MM.1S (cell line): ENCODE measurements at regions not wholly inside any gene's neighbourhood (a gene's known extent, or its start where the extent isn't known, plus 50 kb on each side); places are given as distances from the start of the nearest gene placed in this dataset.
"Not testable (repeated sequence)": the region's sequence is repeated elsewhere in the genome, so short reads cannot be mapped to it uniquely, and the experiment has no call there.

Source experiments
- DNase-seq: peaks from one replicate; pipeline ENCODE4 v3.0.0-alpha.2; 2015
- H2AFZ ChIP-seq: fragments of 300-600 bp; sonication (generic); 2 replicates; pipeline ENCODE4 v1.6.0; 2016; ENCODE audit warnings: antibody characterized with exemption, low read length
- H3F3A ChIP-seq: fragments of 300-600 bp; sonication (generic); 2 replicates; pipeline ENCODE4 v1.6.1; 2016; ENCODE audit warnings: mild to moderate bottlenecking, antibody characterized with exemption, low read length, moderate library complexity, mixed read lengths; ENCODE audit not compliant: insufficient read depth
- H3K27ac ChIP-seq: fragments of 300-600 bp; sonication (generic); 2 replicates; pipeline ENCODE4 v1.5.1; 2016; ENCODE audit warnings: mild to moderate bottlenecking, low read length
- H3K27me3 ChIP-seq: fragments of 300-600 bp; sonication (generic); replicated peaks from 2 replicates; pipeline ENCODE4 v1.6.0; 2016; ENCODE audit warnings: low read length; ENCODE audit not compliant: insufficient read depth
- H3K36me3 ChIP-seq: fragments of 300-600 bp; sonication (generic); replicated peaks from 2 replicates; pipeline ENCODE4 v1.6.1; 2016; ENCODE audit warnings: mild to moderate bottlenecking, low read length, mixed read lengths; ENCODE audit not compliant: insufficient read depth
- H3K4me1 ChIP-seq: fragments of 300-600 bp; sonication (generic); 2 replicates; pipeline ENCODE4 v1.6.1; 2016; ENCODE audit warnings: low read length, mixed read lengths
- H3K4me2 ChIP-seq: fragments of 300-600 bp; sonication (generic); 2 replicates; pipeline ENCODE4 v1.6.0; 2016; ENCODE audit warnings: low read depth, low read length
- H3K4me3 ChIP-seq: fragments of 300-600 bp; sonication (generic); 2 replicates; pipeline ENCODE4 v1.5.1; 2016; ENCODE audit warnings: low read length, mixed read lengths
- H3K79me2 ChIP-seq: fragments of 300-600 bp; sonication (generic); 2 replicates; pipeline ENCODE4 v1.6.1; 2016; ENCODE audit warnings: mixed run types, low read length, mixed read lengths
- H3K9ac ChIP-seq: fragments of 300-600 bp; sonication (generic); 2 replicates; pipeline ENCODE4 v1.6.1; 2016; ENCODE audit warnings: low read length, mixed read lengths
- H3K9me2 ChIP-seq: fragments of 300-600 bp; sonication (generic); replicated peaks from 2 replicates; pipeline ENCODE4 v1.6.1; 2016; ENCODE audit warnings: mild to moderate bottlenecking, low read length, mixed read lengths; ENCODE audit not compliant: insufficient read depth
- H3K9me3 ChIP-seq: fragments of 300-600 bp; sonication (generic); replicated peaks from 2 replicates; pipeline ENCODE4 v1.6.1; 2016; ENCODE audit warnings: mild to moderate bottlenecking, low read length, mixed read lengths; ENCODE audit not compliant: insufficient read depth
- H4K20me1 ChIP-seq: fragments of 300-600 bp; sonication (generic); 2 replicates; pipeline ENCODE4 v1.6.1; 2016; ENCODE audit warnings: mild to moderate bottlenecking, low read length, moderate library complexity, mixed read lengths; ENCODE audit not compliant: insufficient read depth
- EZH2 ChIP-seq: fragments of 300-600 bp; sonication (generic); optimal IDR thresholded peaks from 2 replicates; pipeline ENCODE3; 2017; ENCODE audit warnings: low read depth, mild to moderate bottlenecking, antibody characterized with exemption, low read length, mixed read lengths
- EZH2phosphoT487 ChIP-seq: fragments of 300-600 bp; sonication (generic); IDR thresholded peaks from 2 replicates; pipeline ENCODE4 v1.6.1; 2018; ENCODE audit warnings: antibody characterized with exemption, low read length
- TF ChIP-seq, protein P1 (sequence below): fragments of 300-600 bp; sonication (generic); IDR thresholded peaks from 2 replicates; pipeline ENCODE4 v1.5.1; 2016; ENCODE audit warnings: antibody characterized with exemption, low read length, mixed read lengths

DNA sequence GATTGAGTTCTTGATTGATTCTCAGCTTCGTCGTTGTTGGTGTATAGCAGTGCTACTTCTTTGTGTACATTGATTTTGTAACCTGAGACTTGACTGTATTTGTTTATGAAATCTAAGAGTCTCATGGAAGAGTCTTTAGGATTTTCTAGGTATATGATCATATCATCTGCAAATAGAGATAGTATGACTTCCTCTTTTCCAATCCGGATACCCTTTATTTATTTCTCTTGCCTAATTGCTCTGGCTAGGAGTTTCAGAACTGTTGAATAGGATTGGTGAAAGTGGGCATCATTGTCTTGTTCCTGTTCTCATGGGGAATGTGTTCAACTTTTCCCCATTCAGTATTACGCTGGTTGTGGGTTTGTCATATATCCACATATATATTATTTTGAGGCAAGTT, 72.3 kb upstream of the ADORA2B start:
- not testable (repeated sequence) for H3K9me3 ChIP-seq, H3K36me3 ChIP-seq, H3K9me2 ChIP-seq, H4K20me1 ChIP-seq, H3K79me2 ChIP-seq, H3K9ac ChIP-seq, DNase-seq, H3F3A ChIP-seq, H3K4me3 ChIP-seq, H3K27me3 ChIP-seq, H3K4me2 ChIP-seq, H3K4me1 ChIP-seq, H3K27ac ChIP-seq, H2AFZ ChIP-seq

DNA sequence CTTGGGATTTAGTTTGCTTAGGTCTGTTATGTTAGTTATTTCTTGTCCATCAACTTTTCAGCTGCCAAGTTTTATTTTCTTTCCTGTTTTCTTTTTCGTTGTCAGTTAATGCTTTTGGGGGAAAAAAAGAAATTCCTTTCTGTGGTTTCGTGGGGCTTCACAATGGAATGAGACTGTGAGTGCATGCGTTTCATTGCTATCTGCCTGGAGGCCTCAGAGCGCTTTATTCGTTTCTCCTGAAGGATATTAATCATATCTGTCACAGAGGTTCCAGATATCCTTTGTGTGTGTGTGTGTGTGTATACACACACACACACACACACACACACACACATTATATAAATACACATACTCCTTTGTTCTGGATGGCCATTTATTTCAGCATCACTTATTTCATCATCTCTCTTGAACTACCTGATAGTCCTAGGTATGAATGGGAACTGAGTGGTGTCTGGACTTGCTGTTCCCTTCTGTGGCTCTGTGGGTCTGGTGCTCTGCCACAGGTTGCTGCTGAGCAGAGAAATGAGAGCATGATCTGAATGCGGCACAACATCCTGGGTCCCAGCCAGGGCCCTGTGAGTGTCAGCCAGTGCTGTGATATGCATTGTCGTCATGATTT, 66.9 kb upstream of the ADORA2B start:
- H3K79me2 ChIP-seq, DNase-seq, H3K27me3 ChIP-seq, H3K4me1 ChIP-seq, H2AFZ ChIP-seq, H4K20me1 ChIP-seq, H3K36me3 ChIP-seq, H3K9ac ChIP-seq, H3K4me3 ChIP-seq, H3K27ac ChIP-seq, H3K9me2 ChIP-seq, H3K9me3 ChIP-seq, H3F3A ChIP-seq, H3K4me2 ChIP-seq: not testable (repeated sequence)

DNA sequence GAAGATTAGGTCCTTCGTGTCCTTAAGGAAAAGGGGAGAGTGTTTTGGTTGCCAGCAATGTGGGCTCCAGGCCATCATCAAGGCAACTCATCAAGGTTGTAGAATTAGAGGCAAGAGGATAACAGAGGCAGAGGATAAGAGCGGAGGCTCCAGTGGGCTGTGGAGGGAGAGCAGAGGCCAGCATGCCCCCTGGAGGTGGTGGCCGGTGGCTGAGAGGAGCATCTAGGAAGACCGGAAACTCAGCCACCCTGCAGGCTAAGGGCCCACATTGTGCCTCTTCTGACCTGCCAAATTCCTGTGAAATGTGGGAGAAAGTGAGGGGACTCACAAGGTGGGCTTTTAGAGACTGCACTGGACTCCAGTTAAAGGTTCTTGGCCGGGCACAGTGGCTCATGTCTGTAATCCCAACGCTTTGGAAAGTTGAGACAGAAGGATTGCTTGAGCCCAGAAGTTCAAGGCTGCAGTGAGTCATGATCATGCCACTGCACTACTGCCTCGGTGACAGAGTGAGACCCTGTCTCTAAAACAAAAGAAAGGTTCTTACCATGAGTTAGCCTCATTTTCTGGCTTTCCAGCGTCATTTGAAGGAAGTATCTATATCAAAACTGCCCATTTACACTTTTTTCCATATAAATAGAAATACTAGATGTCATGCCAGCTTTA, 62.7 kb upstream of the ADORA2B start:
- Histone ChIP-seq H3K79me2 (no peaks in the 10 kb centered on the region), H4K20me1 (no peaks in the 10 kb centered on the region), H3K27me3 (no peaks in the 10 kb centered on the region), H3K27ac (no peak overlapping the region), H2AFZ (no peak overlapping the region), H3K4me1 (no peaks in the 10 kb centered on the region), H3K9me3 (no peaks in the 10 kb centered on the region), H3K9ac (no peak overlapping the region), H3K4me2 (no peak overlapping the region), H3K9me2 (no peaks in the 10 kb centered on the region), H3K36me3 (no peaks in the 10 kb centered on the region), H3F3A (no peaks in the 10 kb centered on the region), H3K4me3 (no peak overlapping the region)
- no peak for DNase-seq
- TF ChIP-seq, protein P1, sequence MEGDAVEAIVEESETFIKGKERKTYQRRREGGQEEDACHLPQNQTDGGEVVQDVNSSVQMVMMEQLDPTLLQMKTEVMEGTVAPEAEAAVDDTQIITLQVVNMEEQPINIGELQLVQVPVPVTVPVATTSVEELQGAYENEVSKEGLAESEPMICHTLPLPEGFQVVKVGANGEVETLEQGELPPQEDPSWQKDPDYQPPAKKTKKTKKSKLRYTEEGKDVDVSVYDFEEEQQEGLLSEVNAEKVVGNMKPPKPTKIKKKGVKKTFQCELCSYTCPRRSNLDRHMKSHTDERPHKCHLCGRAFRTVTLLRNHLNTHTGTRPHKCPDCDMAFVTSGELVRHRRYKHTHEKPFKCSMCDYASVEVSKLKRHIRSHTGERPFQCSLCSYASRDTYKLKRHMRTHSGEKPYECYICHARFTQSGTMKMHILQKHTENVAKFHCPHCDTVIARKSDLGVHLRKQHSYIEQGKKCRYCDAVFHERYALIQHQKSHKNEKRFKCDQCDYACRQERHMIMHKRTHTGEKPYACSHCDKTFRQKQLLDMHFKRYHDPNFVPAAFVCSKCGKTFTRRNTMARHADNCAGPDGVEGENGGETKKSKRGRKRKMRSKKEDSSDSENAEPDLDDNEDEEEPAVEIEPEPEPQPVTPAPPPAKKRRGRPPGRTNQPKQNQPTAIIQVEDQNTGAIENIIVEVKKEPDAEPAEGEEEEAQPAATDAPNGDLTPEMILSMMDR: no peak
- TF ChIP-seq EZH2 (no peak), EZH2phosphoT487 (no peak)

DNA sequence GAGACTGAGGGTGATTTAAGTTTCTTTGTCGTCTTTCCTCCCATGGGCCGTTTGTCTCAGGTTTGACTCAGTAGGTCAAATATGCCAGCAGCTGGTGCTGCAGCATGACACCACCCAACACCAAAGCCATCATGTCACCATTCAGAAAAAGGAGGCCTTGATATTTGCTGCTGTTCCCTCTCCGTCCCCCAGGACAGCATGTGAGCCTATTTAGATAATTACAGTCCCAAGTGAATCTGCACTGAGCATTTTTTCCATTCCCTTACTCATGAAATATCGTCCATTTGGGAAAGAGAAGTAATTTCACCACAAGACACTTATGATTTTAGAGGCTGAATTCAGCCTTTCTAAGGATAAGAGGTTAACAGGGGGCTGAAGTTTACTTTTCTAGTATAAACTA, 62.2 kb upstream of the ADORA2B start:
- Histone ChIP-seq H3F3A (no peaks in the 10 kb centered on the region), H3K9me2 (no peaks in the 10 kb centered on the region), H3K27ac (no peak overlapping the region), H3K36me3 (no peaks in the 10 kb centered on the region), H2AFZ (no peak overlapping the region), H3K4me1 (no peaks in the 10 kb centered on the region), H3K9me3 (no peaks in the 10 kb centered on the region), H3K4me2 (no peak overlapping the region), H3K9ac (no peak overlapping the region), H3K79me2 (no peaks in the 10 kb centered on the region), H3K4me3 (no peak overlapping the region), H3K27me3 (no peaks in the 10 kb centered on the region), H4K20me1 (no peaks in the 10 kb centered on the region)
- DNase-seq: no peak
- TF ChIP-seq EZH2phosphoT487: no peak
- TF ChIP-seq, protein P1: no peak
- no peak for TF ChIP-seq EZH2
